ENCODE measurements at regions not wholly inside any gene's neighbourhood (a gene's known extent, or its start where the extent isn't known, plus 50 kb on each side); places are given as distances from the start of the nearest gene placed in this dataset.

- H3K9me3 Mint-ChIP-seq (ENCODE audit: unreplicated experiment), result no peaks in the 10 kb centered on the region
- no peaks in the 10 kb centered on the region for H3K4me1 ChIP-seq (ENCODE audit: insufficient read depth, low read length)
- no peak overlapping the region for H2AFZ ChIP-seq (ENCODE audit: low read depth, low read length)
- no peaks in the 10 kb centered on the region for H4K20me1 ChIP-seq (ENCODE audit: insufficient read depth, low read length)
- H3K36me3 Mint-ChIP-seq (ENCODE audit: low read depth, unreplicated experiment), result no peaks in the 10 kb centered on the region
- H3K9me3 ChIP-seq (ENCODE audit: insufficient read depth, low read depth, low read length), result no peaks in the 10 kb centered on the region
- H3K27me3 ChIP-seq (ENCODE audit: insufficient read depth, low read length), result no peaks in the 10 kb centered on the region
- no peak overlapping the region for H3K4me3 Mint-ChIP-seq (ENCODE audit: unreplicated experiment)
- no peak for FAIRE-seq
- H3K79me2 ChIP-seq (ENCODE audit: insufficient read depth, low read length), result no peaks in the 10 kb centered on the region
- no peak overlapping the region for H3K4me2 ChIP-seq (ENCODE audit: low read length)
- H3K4me3 ChIP-seq (ENCODE audit: insufficient read depth, low read depth, low read length), result no peak overlapping the region
- no peak overlapping the region for H3K27ac Mint-ChIP-seq (ENCODE audit: unreplicated experiment)
- no peak overlapping the region for H3K9ac ChIP-seq (ENCODE audit: low read length)
- H3K36me3 ChIP-seq (ENCODE audit: insufficient read depth, low read length), result no peaks in the 10 kb centered on the region
- TF ChIP-seq EZH2 (IDR thresholded peaks at IDR 0.05; ENCODE audit: insufficient read depth, low read length), result no peak
- TF ChIP-seq, protein P1, sequence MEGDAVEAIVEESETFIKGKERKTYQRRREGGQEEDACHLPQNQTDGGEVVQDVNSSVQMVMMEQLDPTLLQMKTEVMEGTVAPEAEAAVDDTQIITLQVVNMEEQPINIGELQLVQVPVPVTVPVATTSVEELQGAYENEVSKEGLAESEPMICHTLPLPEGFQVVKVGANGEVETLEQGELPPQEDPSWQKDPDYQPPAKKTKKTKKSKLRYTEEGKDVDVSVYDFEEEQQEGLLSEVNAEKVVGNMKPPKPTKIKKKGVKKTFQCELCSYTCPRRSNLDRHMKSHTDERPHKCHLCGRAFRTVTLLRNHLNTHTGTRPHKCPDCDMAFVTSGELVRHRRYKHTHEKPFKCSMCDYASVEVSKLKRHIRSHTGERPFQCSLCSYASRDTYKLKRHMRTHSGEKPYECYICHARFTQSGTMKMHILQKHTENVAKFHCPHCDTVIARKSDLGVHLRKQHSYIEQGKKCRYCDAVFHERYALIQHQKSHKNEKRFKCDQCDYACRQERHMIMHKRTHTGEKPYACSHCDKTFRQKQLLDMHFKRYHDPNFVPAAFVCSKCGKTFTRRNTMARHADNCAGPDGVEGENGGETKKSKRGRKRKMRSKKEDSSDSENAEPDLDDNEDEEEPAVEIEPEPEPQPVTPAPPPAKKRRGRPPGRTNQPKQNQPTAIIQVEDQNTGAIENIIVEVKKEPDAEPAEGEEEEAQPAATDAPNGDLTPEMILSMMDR (IDR thresholded peaks at IDR 0.05; ENCODE audit: insufficient read depth, low read depth, low read length), result no peak
- no peak for DNase-seq (ENCODE audit: low read depth)
- no peak overlapping the region for H3K27ac ChIP-seq (ENCODE audit: low read depth, low read length)
- H3K27me3 Mint-ChIP-seq (ENCODE audit: low read depth, unreplicated experiment), result no peaks in the 10 kb centered on the region
- no peaks in the 10 kb centered on the region for H3K4me1 Mint-ChIP-seq (ENCODE audit: low read depth, unreplicated experiment)
These were observed 1132.4 kb downstream of the FLRT2 start for GRCh38 chr14:86662334-86662733.

DNA sequence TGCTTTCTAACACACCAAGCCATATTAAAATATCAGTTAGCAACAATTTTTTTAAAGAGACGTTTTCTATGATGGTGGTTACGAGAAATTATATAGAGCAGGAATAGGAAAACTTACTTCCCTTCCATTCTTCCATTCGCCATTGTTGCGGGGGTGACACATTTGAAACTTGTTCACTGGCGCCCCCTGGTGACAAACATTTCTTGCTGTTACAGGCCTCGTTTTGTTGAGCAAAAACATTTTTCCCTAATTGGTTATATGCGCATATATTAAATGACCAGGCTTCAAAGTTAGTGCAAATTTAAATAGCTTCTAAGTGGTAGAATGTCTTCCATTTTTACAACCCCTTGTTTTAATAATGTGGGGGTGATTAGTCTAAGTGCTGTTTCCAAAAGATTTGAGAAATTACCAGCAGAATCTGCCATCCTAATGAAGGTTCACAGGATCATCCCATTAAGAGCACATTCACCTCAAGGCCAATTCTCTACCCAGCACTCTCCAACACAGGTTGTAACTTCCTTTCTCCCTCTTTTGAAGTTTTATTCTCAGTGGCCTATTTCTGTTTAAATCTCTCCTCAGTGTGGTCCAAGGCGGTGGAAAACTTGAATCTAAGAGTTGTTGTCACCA, 1124.7 kb downstream of the FLRT2 start:
- DNase-seq (ENCODE audit: low read depth) (no peak), FAIRE-seq (no peak)
- H3K27ac ChIP-seq (ENCODE audit: low read depth, low read length), result no peak overlapping the region
- Mint-ChIP-seq H3K4me1 (ENCODE audit: low read depth, unreplicated experiment) (no peaks in the 10 kb centered on the region), H3K27ac (ENCODE audit: unreplicated experiment) (no peak overlapping the region), H3K4me3 (ENCODE audit: unreplicated experiment) (no peak overlapping the region), H3K27me3 (ENCODE audit: low read depth, unreplicated experiment) (no peaks in the 10 kb centered on the region), H3K9me3 (ENCODE audit: unreplicated experiment) (peaks cover 2% of the 10 kb centered on the region), H3K36me3 (ENCODE audit: low read depth, unreplicated experiment) (no peaks in the 10 kb centered on the region)
- no peaks in the 10 kb centered on the region for H4K20me1 ChIP-seq (ENCODE audit: insufficient read depth, low read length)
- no peak overlapping the region for H3K4me2 ChIP-seq (ENCODE audit: low read length)
- TF ChIP-seq EZH2 (IDR thresholded peaks at IDR 0.05; ENCODE audit: insufficient read depth, low read length), result no peak
- TF ChIP-seq, protein P1 (IDR thresholded peaks at IDR 0.05; ENCODE audit: insufficient read depth, low read depth, low read length), result peak; percentile 33
- H3K9me3 ChIP-seq (ENCODE audit: insufficient read depth, low read depth, low read length), result no peaks in the 10 kb centered on the region
- H3K9ac ChIP-seq (ENCODE audit: low read length), result no peak overlapping the region
- H2AFZ ChIP-seq (ENCODE audit: low read depth, low read length), result no peak overlapping the region
- no peaks in the 10 kb centered on the region for H3K27me3 ChIP-seq (ENCODE audit: insufficient read depth, low read length)
- H3K79me2 ChIP-seq (ENCODE audit: insufficient read depth, low read length), result no peaks in the 10 kb centered on the region
- H3K4me1 ChIP-seq (ENCODE audit: insufficient read depth, low read length), result no peaks in the 10 kb centered on the region
- no peak overlapping the region for H3K4me3 ChIP-seq (ENCODE audit: insufficient read depth, low read depth, low read length)
- H3K36me3 ChIP-seq (ENCODE audit: insufficient read depth, low read length), result no peaks in the 10 kb centered on the region

GRCh38 chr14:86652526-86652925, 1122.6 kb downstream of the FLRT2 start:
- FAIRE-seq (no peak), DNase-seq (ENCODE audit: low read depth) (no peak)
- Histone ChIP-seq H3K4me3 (ENCODE audit: insufficient read depth, low read depth, low read length) (no peak overlapping the region), H3K27me3 (ENCODE audit: insufficient read depth, low read length) (no peaks in the 10 kb centered on the region), H2AFZ (ENCODE audit: low read depth, low read length) (no peak overlapping the region), H3K9me3 (ENCODE audit: insufficient read depth, low read depth, low read length) (no peaks in the 10 kb centered on the region), H4K20me1 (ENCODE audit: insufficient read depth, low read length) (no peaks in the 10 kb centered on the region), H3K27ac (ENCODE audit: low read depth, low read length) (no peak overlapping the region), H3K9ac (ENCODE audit: low read length) (no peak overlapping the region), H3K4me1 (ENCODE audit: insufficient read depth, low read length) (no peaks in the 10 kb centered on the region), H3K36me3 (ENCODE audit: insufficient read depth, low read length) (no peaks in the 10 kb centered on the region), H3K79me2 (ENCODE audit: insufficient read depth, low read length) (no peaks in the 10 kb centered on the region), H3K4me2 (ENCODE audit: low read length) (no peak overlapping the region)
- H3K27ac Mint-ChIP-seq (ENCODE audit: unreplicated experiment), result no peak overlapping the region
- TF ChIP-seq, protein P1 (IDR thresholded peaks at IDR 0.05; ENCODE audit: insufficient read depth, low read depth, low read length), result no peak
- TF ChIP-seq EZH2 (IDR thresholded peaks at IDR 0.05; ENCODE audit: insufficient read depth, low read length), result no peak
- H3K36me3 Mint-ChIP-seq (ENCODE audit: low read depth, unreplicated experiment), result no peaks in the 10 kb centered on the region
- peaks cover 2% of the 10 kb centered on the region for H3K4me1 Mint-ChIP-seq (ENCODE audit: low read depth, unreplicated experiment)
- H3K27me3 Mint-ChIP-seq (ENCODE audit: low read depth, unreplicated experiment), result no peaks in the 10 kb centered on the region
- no peak overlapping the region for H3K4me3 Mint-ChIP-seq (ENCODE audit: unreplicated experiment)
- H3K9me3 Mint-ChIP-seq (ENCODE audit: unreplicated experiment), result peaks cover 2% of the 10 kb centered on the region
